Nephron (organoid): ENCODE measurements at regions not wholly inside any gene's neighbourhood (a gene's known extent, or its start where the extent isn't known, plus 50 kb on each side); places are given as distances from the start of the nearest gene placed in this dataset.
A peak's percentile ranks its signal among the peaks of the same experiment; 100 is the strongest.

Experiments used
- H3K27ac Mint-ChIP-seq, 3 experiments: 2 replicates each; pipeline ENCODE4 v1.8.0; 2020; ENCODE audit warnings: mixed read lengths in 3 of 3, mild to moderate bottlenecking in 2 of 3, moderate library complexity in 1 of 3
- H3K27me3 Mint-ChIP-seq: 2 replicates; pipeline ENCODE4 v1.8.0; 2021; ENCODE audit warnings: low read depth, mild to moderate bottlenecking, moderate library complexity, mixed read lengths
- H3K36me3 Mint-ChIP-seq: 2 replicates; pipeline ENCODE4 v1.8.0; 2020; ENCODE audit warnings: low read depth, mixed read lengths
- H3K4me1 Mint-ChIP-seq: 2 replicates; pipeline ENCODE4 v1.8.0; 2020; ENCODE audit warnings: mixed read lengths
- H3K4me3 Mint-ChIP-seq, 3 experiments: 2 replicates each; pipeline ENCODE4 v1.8.0; 2020; ENCODE audit warnings: mild to moderate bottlenecking in 3 of 3, mixed read lengths in 3 of 3, moderate library complexity in 2 of 3
- H3K9me3 Mint-ChIP-seq: 2 replicates; pipeline ENCODE4 v1.8.0; 2020; ENCODE audit warnings: mixed read lengths
- TF ChIP-seq, protein P1 (sequence below), 3 experiments: fragments of 200-600 bp; sonication (generic); IDR thresholded peaks; one replicate each; pipeline ENCODE4 v1.5.0; 2021; ENCODE audit warnings: antibody characterized with exemption in 3 of 3; ENCODE audit not compliant: unreplicated experiment in 3 of 3

DNA sequence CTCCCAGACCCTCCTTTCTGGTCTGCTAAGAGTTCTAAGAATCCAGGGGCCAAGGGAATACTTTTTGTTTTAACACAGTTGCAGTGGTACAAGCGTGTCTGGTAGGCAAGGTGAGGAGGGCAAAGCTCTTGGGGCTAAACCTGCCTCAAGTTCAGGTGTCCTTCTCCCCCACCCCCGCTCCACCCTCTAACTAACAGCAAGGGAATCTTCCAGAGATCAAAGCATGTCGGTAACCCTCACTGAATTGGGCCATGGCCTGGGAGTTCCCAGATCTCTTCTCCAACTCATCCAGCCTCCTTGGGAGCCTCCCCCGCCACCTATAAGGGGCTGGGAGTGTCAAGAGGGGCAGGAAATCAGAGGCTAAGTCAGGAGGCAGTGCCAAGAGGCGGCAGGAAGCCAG lies 55.7 kb upstream of the TAC4 start:
- peaks cover 85% of the 10 kb centered on the region for H3K27me3 Mint-ChIP-seq
- H3K4me1 Mint-ChIP-seq: peaks cover 40% of the 10 kb centered on the region
- peak overlapping the region in 2 of 3 experiments; percentile 13 to 51 for H3K4me3 Mint-ChIP-seq
- TF ChIP-seq, protein P1, sequence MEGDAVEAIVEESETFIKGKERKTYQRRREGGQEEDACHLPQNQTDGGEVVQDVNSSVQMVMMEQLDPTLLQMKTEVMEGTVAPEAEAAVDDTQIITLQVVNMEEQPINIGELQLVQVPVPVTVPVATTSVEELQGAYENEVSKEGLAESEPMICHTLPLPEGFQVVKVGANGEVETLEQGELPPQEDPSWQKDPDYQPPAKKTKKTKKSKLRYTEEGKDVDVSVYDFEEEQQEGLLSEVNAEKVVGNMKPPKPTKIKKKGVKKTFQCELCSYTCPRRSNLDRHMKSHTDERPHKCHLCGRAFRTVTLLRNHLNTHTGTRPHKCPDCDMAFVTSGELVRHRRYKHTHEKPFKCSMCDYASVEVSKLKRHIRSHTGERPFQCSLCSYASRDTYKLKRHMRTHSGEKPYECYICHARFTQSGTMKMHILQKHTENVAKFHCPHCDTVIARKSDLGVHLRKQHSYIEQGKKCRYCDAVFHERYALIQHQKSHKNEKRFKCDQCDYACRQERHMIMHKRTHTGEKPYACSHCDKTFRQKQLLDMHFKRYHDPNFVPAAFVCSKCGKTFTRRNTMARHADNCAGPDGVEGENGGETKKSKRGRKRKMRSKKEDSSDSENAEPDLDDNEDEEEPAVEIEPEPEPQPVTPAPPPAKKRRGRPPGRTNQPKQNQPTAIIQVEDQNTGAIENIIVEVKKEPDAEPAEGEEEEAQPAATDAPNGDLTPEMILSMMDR (IDR thresholded peaks at IDR 0.05; ENCODE audit: unreplicated experiment in 3 of 3): no peak
- peak overlapping the region in 1 of 3 experiments; percentile 85 for H3K27ac Mint-ChIP-seq
- H3K36me3 Mint-ChIP-seq: no peaks in the 10 kb centered on the region
- H3K9me3 Mint-ChIP-seq: no peaks in the 10 kb centered on the region

DNA sequence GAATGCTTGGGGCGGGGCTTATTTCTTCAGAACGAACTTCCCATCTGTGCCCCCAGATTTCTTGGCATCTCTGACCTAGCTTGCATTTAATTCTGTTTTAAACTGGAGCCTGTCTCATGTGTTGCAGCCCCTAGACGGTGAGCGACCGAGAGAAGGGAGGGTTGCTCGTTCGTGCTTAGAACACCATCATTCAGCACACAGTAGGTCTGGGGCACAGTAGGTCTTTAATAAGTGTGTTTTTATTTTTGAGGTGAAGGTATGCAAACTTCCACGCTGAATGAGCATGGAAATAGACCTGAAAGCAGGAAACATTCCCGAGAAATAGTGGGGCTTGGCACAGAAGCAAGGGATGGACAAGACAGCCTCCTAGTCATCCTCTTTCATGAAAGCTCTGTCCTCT lies 57.0 kb upstream of the TAC4 start:
- no peaks in the 10 kb centered on the region for H3K36me3 Mint-ChIP-seq
- TF ChIP-seq, protein P1 (IDR thresholded peaks at IDR 0.05; ENCODE audit: unreplicated experiment in 3 of 3): no peak
- H3K4me3 Mint-ChIP-seq: peak overlapping the region in 2 of 3 experiments; percentile 24 to 27
- peaks cover 30% of the 10 kb centered on the region for H3K4me1 Mint-ChIP-seq
- H3K9me3 Mint-ChIP-seq: no peaks in the 10 kb centered on the region
- peaks cover 92% of the 10 kb centered on the region for H3K27me3 Mint-ChIP-seq
- H3K27ac Mint-ChIP-seq: peak overlapping the region in 2 of 3 experiments; percentile 68 to 85

DNA sequence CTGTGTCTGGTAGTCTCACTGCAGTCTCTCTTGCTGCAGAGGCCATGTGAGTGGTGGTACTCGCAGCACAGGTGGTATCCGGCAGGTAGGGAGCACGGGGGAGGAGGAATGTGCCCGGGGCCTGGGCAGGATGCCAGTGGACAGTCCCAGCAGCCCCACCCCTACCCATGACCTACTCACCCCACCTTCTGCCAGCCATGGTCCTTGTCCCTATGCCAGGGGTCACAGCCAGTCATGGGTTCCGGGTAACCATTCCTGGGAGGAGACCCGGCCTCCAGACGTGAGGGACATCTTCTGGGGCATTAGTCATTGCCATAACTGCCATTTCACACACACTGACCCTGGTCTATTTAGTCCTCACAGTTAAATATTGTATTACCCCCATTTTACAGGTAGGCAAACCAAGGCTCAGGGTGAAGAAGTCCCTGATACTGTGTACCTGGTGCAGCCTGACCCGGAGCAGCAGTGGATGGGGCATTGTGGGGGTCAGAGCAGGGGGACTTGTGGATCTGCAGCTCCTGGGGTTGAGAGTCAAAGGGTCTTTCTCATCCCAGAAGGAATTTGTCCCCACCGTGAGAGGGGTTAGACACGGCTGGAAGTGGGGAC lies 58.8 kb upstream of the TAC4 start:
- Mint-ChIP-seq H3K36me3 (no peaks in the 10 kb centered on the region), H3K27me3 (peaks cover 91% of the 10 kb centered on the region), H3K9me3 (no peaks in the 10 kb centered on the region), H3K4me1 (peaks cover 30% of the 10 kb centered on the region), H3K27ac (no peak overlapping the region), H3K4me3 (no peak overlapping the region)
- TF ChIP-seq, protein P1 (IDR thresholded peaks at IDR 0.05; ENCODE audit: unreplicated experiment in 3 of 3): no peak

DNA sequence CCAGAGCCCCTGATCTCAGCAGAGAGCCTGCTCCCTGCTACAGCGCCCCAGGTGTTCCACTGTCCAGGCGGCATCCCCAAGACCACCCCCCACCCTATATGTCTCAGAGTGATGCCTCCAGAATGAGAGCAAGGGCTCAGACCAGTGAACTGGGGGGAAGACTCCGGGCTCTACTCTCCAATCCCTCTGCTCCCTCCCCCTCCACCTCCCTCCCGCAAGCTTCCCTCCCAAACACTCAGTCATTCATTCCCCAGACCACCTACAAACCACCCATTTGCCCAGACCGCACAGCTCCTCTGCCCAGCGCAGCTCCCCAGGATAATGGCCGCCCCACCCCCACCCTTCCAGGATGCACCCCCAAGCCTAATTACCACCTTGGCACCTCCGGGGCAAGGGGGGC lies 59.4 kb upstream of the TAC4 start:
- TF ChIP-seq, protein P1 (IDR thresholded peaks at IDR 0.05; ENCODE audit: unreplicated experiment in 3 of 3): no peak
- Mint-ChIP-seq H3K27me3 (peaks cover 95% of the 10 kb centered on the region), H3K36me3 (no peaks in the 10 kb centered on the region), H3K9me3 (no peaks in the 10 kb centered on the region), H3K4me3 (no peak overlapping the region), H3K4me1 (peaks cover 30% of the 10 kb centered on the region), H3K27ac (no peak overlapping the region)

GRCh38 chr17:49908782-49909714 lies 59.9 kb upstream of the DLX4 start:
- peak overlapping the region in 2 of 3 experiments; percentile 30 to 65 for H3K27ac Mint-ChIP-seq
- TF ChIP-seq, protein P1 (IDR thresholded peaks at IDR 0.05; ENCODE audit: unreplicated experiment in 3 of 3): no peak
- peaks cover 18% of the 10 kb centered on the region for H3K4me1 Mint-ChIP-seq
- H3K9me3 Mint-ChIP-seq: no peaks in the 10 kb centered on the region
- no peaks in the 10 kb centered on the region for H3K36me3 Mint-ChIP-seq
- H3K27me3 Mint-ChIP-seq: peaks cover 95% of the 10 kb centered on the region
- peak overlapping the region; percentile 11 to 57 (median 54) for H3K4me3 Mint-ChIP-seq
